WTC11 (cell line): ENCODE measurements at regions not wholly inside any gene's neighbourhood (a gene's known extent, or its start where the extent isn't known, plus 50 kb on each side); places are given as distances from the start of the nearest gene placed in this dataset.

Source experiments
- CREB1 ChIP-seq: sonication (generic); formaldehyde crosslinking; IDR thresholded peaks from 2 replicates; pipeline ENCODE4 v1.8.0; 2023; ENCODE audit warnings: mild to moderate bottlenecking, missing genetic modification reagents
- GABPB1 ChIP-seq: sonication (generic); formaldehyde crosslinking; IDR thresholded peaks from 2 replicates; pipeline ENCODE4 v1.8.1; 2023; ENCODE audit warnings: mild to moderate bottlenecking, missing genetic modification reagents
- GRHL2 ChIP-seq: fragments of 250-450 bp; sonication (Bioruptor Pico); IDR thresholded peaks from 2 replicates; pipeline ENCODE4 v1.8.0; 2022; ENCODE audit warnings: mild to moderate bottlenecking, moderate library complexity; ENCODE audit not compliant: insufficient replicate concordance, severe bottlenecking
- NFYB ChIP-seq: sonication (generic); formaldehyde crosslinking; conservative IDR thresholded peaks from 2 replicates; pipeline ENCODE4 v1.8.0; 2022; ENCODE audit warnings: low read depth, missing genetic modification reagents
- NR2C2 ChIP-seq: sonication (generic); formaldehyde crosslinking; IDR thresholded peaks from 2 replicates; pipeline ENCODE4 v1.8.0; 2022; ENCODE audit warnings: mild to moderate bottlenecking, missing genetic modification reagents
- TCF7 ChIP-seq: sonication (generic); formaldehyde crosslinking; IDR thresholded peaks from 2 replicates; pipeline ENCODE4 v1.8.0; 2022; ENCODE audit warnings: mild to moderate bottlenecking, low read depth, missing genetic modification reagents, moderate library complexity
- ZNF396 ChIP-seq: fragments of 250-450 bp; sonication (Bioruptor Pico); IDR thresholded peaks from 2 replicates; pipeline ENCODE4 v1.8.0; 2021; ENCODE audit warnings: mild to moderate bottlenecking, moderate library complexity, borderline replicate concordance
- TF ChIP-seq, protein P1 (sequence below): fragments of 200-600 bp; IDR thresholded peaks from 2 replicates; pipeline ENCODE4 v1.8.0; 2022; ENCODE audit warnings: antibody characterized with exemption
- TF ChIP-seq, protein P2 (sequence below): sonication (generic); formaldehyde crosslinking; conservative IDR thresholded peaks from 2 replicates; pipeline ENCODE4 v1.8.1; 2022; ENCODE audit warnings: mild to moderate bottlenecking, missing genetic modification reagents
- TF ChIP-seq, protein P3 (sequence below): sonication (generic); formaldehyde crosslinking; IDR thresholded peaks from 2 replicates; pipeline ENCODE4 v1.8.0; 2022; ENCODE audit warnings: mild to moderate bottlenecking, missing genetic modification reagents

DNA sequence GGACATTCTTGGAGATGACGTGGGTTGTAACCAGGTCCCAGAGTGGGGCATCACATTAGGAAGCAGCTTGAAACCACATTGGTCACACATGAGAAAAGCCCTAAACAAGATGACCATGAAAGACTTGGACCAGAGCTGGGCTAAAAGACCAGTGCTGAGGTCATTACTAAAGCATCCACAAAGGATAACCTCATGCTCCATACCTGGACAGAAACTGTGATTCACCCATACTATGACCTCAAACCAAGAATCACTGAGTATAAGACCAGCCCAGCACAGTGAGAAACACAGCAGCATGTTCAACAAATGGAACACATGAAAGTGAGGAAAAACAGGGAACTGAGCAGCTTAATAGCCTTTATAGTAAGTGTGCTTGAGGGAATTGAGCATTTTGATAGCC, 635.5 kb upstream of the NETO1 start:
- TF ChIP-seq TCF7 (CRISPR knock-in tag) (no peak), NFYB (CRISPR knock-in tag) (no peak), ZNF396 (CRISPR knock-in tag) (no peak), GABPB1 (CRISPR knock-in tag) (no peak), NR2C2 (CRISPR knock-in tag) (no peak), GRHL2 (no peak), CREB1 (CRISPR knock-in tag) (no peak)
- TF ChIP-seq, protein P1, sequence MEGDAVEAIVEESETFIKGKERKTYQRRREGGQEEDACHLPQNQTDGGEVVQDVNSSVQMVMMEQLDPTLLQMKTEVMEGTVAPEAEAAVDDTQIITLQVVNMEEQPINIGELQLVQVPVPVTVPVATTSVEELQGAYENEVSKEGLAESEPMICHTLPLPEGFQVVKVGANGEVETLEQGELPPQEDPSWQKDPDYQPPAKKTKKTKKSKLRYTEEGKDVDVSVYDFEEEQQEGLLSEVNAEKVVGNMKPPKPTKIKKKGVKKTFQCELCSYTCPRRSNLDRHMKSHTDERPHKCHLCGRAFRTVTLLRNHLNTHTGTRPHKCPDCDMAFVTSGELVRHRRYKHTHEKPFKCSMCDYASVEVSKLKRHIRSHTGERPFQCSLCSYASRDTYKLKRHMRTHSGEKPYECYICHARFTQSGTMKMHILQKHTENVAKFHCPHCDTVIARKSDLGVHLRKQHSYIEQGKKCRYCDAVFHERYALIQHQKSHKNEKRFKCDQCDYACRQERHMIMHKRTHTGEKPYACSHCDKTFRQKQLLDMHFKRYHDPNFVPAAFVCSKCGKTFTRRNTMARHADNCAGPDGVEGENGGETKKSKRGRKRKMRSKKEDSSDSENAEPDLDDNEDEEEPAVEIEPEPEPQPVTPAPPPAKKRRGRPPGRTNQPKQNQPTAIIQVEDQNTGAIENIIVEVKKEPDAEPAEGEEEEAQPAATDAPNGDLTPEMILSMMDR = no peak
- TF ChIP-seq, protein P2, sequence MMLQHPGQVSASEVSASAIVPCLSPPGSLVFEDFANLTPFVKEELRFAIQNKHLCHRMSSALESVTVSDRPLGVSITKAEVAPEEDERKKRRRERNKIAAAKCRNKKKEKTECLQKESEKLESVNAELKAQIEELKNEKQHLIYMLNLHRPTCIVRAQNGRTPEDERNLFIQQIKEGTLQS (CRISPR knock-in tag) = no peak
- TF ChIP-seq, protein P3, sequence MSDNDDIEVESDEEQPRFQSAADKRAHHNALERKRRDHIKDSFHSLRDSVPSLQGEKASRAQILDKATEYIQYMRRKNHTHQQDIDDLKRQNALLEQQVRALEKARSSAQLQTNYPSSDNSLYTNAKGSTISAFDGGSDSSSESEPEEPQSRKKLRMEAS = no peak
